HG03520 (cell line): ENCODE measurements at regions not wholly inside any gene's neighbourhood (a gene's known extent, or its start where the extent isn't known, plus 50 kb on each side); places are given as distances from the start of the nearest gene placed in this dataset.

Source experiments
- ATAC-seq: cut with Tn5 transposase; IDR thresholded peaks from one replicate; pipeline ENCODE4 v1.9.1; 2021; ENCODE audit warnings: mild to moderate bottlenecking, moderate library complexity; ENCODE audit not compliant: unreplicated experiment

DNA sequence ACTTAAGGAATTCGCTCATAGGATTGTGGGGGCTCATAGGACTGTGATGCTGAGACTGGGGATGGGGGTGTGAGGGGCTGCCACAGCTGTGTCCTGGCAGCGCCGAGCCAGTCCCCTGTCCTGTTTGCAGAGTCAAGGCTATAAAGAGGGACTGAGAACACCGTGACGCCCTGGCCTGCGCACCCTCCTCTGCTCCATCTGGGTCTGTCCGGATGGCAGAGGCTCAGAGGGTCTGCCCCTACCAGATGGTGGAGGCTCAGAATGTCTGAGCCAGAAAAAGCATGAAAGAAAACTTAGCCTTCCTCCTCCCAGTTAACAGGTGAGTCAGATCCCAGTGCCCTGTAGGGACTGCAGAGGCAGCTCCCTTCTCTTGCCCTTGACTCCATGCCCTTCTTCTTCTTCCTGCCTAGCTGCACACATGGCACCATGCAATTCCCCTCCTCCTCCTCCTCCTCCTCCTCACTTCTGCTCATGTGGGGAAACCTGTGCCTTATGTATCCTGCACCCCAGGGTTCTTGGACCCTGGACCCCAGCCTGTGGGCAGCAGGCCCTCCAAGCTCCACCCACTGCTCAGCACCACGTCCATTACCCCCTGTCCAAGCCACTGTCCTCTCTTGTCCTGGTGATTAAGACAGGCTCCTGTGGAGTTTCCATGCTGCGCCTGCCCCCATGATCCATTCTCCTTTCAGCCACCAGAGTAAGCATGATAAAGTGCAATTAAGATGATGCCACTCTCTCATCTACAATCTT lies 410.0 kb upstream of the SULF2 start:
- ATAC-seq, result no peak

DNA sequence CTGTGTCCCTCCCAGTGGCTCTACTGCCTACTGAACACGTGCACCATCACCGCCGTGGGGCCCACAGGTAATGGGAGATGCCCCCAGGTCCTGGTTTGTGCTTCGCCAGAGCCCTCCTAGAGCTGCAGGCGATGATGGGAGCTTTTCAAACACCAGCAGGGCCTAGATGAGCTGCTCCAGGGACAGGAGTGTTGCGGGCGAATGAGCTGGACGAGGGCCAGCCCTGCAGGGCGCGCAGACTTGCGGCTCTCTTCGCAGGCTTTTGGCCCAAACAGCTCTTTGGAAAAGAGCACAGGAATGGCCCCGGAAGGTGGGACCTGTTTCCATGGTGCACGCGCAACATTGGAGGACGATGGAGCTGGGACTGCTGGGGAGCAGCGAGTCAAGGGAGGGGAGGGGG lies 409.3 kb upstream of the SULF2 start:
- no peak for ATAC-seq

DNA sequence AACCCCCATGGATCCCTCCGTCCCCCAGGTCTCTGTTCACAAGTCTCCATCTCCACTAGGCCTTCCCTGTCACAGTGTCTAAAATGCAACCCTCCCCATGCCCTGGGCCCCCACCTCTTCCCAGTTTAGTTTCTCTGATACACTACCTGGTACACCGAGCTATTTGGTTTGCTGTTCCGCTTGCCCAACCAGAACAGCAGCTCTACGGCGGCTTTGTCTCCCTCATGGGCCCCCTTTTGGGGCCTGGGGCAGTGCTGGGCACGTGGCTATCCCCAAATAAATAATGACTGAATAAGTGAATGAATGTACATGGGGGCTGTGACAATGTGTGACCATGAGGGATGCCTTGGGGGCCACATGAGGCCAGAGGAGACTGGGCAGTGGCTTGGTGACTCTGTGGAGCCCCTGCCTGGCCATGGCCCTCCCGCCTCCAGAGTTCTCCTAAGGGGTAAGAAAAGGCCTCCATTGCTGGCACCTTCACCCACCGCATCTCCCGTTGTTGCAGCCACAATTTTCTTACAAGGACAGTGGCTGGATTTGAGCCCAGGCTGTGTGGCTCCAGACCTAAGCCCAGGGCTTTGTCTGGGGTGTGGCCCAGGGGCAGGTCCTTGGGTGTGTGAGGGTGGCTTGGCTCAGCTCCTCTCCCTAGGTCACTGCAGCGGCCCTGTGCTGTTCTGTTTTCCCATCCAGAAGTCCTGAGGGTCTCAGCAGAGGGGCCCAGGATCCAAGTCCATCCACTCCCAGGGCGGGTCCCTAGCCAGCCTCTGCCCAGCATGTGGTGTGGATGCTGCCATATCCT lies 408.5 kb upstream of the SULF2 start:
- ATAC-seq, result no peak

DNA sequence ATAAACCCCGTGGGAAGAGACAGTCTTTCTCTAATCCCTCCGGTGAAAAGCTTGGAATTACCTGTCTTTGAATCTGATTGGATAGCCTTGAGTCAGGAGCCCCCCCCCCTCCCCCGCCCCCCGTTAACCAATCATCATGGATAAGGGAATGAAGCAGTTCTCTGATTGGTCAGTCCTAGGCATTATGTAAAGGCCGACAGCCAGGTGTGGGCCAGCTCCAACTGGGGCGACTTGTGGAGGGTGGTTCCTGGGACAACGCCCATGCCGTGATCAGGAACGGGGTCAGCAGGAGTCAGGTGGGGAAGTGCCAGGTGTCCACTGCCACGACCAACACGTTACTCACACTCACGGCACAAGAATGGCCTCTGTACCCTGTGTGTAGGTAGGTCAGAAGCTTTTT lies 406.8 kb upstream of the SULF2 start:
- no peak for ATAC-seq

DNA sequence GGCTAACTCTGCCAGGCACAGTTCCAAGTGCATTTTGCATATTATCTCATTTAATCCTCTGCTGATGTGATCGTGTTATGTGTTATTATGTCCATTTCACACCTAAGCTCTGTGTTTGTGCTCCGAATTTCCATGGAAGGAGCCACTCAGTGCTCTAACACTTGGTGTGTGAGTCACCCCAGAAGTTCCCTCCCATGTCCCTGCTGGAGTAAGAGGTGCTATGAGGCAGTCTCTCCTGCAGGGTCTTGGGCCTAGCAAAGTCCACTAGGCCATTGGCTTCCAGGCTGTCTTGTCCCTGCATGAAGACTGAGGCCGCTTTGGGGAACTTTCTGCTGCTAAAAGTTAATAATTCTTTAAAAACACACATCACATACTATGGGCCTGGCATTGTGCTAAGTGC lies 405.9 kb upstream of the SULF2 start:
- no peak for ATAC-seq

DNA sequence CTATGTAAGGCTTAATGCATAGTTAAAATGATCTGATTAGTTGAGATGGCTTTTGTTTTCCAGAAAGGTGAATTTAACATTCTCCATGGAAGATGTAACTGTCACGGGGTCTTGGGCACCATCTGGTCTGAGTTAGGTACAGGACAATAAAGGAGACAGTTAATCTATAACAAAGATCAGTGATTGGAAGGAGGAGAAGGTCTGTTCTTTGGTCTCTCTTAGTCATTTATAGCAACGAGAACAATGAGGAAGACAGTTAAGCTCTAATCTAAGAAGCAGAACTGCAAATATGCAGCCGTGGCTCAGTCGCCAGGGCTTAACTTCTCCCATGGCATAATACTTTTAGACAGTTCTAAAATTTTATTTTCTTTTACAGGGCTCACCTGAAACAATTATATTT lies 405.5 kb upstream of the SULF2 start:
- ATAC-seq, result no peak

DNA sequence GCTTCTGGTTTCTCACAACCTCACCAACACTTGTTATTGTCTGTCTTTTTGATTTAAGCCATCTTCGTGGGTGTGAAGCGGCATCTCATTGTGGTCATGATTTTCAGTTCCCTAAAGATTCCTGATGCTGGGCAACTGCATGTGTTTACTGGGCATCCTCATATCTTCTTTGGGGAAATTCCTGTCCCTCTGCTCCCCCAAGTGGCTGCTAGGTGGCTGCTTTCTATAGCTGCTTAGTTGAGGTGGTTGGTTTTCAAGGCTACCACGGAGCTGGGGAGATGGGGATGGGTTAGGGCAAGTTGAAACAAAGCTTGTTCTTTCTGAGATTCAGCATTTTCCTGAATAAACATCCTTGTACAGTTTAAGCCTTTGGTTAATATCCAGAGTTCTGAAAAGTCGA lies 403.9 kb upstream of the SULF2 start:
- ATAC-seq, result no peak

DNA sequence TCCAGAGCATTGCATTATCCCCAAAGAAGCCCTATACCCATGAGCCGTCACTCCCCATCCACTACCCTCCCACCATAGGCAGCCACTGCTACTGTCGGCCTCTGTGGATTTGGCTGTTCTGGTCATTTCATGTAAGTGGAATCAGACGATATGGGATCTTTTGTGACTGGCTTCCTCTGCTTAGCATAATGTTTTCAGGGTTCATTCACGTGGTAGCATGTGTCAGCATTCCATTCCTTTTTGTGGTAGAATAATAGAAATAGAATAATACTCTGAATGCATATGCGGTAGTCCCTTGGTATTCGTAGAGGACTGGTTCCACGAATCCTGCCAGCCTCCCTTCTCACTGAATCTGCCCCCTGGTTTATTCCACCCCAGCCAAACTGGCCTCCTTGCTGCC lies 402.6 kb upstream of the SULF2 start:
- ATAC-seq, result no peak

DNA sequence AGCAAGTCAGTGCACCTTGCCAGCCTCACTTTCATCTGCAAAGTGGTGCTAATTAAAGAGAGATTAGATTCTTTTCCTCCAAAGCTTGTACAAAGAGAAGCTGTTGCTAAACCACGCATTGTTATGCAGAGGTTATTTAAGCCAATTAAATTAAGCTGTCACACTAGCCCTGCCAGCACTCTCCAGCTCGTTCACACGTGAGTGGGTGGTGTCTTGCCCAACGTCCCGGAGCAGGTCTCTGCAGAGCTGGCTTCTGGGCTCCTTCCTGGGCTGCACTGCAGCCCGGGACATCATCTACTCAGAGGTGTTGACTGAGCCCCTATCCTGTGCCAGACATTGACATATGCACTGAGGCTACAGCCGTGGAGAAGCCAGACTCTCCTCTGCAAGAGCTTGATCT lies 401.6 kb upstream of the SULF2 start:
- ATAC-seq, result no peak

DNA sequence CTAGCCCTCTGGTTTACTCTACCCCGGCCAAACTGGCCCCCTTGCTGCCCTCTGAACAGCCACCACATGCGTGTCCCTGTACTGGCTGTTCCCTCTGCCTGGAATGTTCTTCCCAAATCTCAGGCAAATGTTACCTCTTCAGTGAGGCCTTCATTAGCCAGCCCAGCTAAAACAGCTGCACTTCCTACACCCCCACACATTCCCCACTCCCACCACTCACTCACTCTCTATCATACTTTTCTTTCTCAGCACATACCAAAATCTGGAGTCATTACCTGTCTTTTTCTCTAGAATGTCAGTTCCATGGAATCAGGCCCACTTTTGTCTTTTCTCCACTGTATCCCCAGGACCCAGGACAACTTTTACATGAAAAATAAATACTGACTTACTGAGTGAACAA lies 401.2 kb upstream of the SULF2 start:
- no peak for ATAC-seq

DNA sequence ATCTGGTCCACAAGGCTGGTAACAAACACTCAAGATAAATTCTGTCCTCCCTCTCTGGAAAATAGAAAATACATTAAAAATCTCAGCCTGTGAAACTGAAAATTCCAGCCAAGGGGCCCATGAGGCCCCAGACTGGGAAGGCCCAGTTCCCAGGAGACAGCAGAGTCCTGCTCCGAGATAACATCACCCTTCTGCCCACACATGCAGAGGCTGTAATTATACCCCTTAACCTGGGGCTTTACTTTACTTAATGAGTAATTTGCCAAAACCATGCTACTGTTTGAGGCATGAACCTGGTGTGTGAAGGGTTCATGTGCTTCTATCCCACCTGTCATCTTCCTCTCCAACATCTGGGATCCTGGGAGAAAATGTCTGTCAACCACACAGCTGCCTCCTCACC lies 398.9 kb upstream of the SULF2 start:
- no peak for ATAC-seq

DNA sequence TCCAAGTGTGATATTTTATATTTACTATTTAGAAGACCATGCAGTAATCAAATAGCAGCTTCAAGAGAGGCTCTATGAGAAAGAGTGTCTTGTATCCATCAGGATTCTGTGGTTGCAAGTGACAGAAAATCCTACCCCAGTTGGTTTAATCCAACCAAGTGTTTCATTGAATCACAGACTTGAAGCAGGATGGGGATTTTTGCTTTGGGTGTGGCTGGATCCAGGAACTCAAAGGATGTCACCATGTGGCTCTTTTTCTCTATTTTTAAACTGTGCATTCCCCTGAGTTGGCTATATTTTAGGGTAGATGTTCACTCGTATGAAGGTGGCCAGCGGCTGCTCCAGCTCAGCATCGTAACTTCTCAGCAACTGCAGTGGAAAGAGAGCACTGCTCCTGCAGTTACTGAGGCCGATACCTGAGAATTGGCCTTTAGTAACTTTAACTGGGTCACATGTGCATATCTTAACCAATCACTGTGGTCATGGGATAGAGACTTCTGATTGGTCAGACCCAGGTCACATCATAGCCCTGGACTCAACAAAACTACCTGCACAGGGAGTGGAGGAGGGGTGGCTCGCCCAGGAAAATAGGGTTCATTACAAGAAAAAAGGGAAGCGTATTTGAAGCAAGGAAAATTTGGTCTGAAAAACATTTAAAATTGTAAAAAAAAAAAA lies 396.1 kb upstream of the SULF2 start:
- ATAC-seq, result no peak

DNA sequence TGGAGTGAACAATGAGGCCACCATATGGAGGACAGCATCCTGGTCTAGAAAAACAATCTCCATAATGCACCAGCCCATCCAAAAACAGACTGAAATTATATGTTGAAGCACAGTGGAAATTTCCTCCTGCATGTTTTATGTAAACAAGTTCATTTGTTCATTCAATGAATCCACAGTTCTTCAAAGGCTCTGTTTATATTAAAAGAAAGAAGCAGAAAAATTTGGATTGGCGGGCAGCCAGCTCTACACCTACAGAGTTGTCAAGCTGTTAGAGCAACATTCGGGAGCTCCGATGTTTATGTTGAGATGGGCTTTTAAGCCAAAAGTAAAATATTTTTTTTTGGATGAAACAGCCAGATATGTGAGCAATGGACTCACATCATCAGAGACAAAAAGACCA lies 395.3 kb upstream of the SULF2 start:
- ATAC-seq, result no peak

DNA sequence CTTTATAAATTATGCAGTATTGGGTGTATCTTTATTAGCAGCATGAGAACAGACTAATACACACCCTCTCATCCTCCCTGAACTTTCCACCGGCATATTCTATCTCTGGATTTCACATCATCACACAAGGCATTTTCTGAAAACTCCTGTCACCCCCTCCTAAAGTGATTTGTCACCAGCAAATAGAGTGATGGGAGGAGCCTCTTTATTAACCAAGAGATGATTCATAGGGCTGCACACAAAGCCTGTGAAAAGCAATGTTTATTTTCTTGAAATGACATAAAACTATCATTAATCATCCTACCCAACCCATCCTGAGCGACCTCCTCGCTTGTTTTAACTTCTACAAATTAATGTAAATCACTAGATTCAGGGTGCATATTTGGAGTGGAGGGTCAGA lies 394.7 kb upstream of the SULF2 start:
- ATAC-seq, result no peak

DNA sequence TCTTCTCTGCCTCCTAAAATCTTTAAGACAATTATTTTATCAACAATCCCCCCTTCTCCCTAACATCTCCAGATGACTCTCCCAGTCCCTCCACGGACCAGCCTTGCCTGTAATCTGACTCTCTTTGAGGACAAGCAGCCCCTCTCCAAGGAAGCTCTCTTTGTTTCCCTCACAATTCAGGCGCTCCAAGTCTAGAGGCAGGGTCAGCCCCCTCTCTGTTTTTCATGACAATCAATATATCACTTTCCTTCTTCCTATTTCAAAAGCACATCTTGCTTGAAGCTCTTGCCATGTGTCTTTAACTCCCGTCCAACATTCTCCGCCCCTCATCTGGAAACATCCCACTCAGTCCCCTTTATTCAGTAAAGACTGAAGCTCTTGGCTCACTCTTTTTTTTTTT lies 393.4 kb upstream of the SULF2 start:
- ATAC-seq, result no peak

DNA sequence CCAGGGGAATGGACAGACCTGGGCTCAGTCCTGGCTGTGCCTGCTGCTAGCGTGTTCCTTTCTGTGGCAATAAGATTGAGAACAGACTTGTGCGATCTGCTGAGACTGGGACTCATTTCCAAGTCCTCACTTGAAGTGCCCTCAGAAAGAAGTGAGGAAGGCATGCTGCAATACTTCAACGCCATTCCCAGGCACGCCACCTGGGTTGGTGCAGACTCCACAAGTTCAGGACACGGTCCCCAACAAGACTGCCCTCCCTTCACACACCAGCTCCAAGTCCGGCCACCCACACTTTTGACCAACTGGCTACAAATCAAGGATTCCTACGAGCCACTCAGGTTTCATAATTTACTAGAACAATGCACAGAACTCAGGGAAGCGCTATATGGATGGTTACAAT lies 391.8 kb upstream of the SULF2 start:
- no peak for ATAC-seq

DNA sequence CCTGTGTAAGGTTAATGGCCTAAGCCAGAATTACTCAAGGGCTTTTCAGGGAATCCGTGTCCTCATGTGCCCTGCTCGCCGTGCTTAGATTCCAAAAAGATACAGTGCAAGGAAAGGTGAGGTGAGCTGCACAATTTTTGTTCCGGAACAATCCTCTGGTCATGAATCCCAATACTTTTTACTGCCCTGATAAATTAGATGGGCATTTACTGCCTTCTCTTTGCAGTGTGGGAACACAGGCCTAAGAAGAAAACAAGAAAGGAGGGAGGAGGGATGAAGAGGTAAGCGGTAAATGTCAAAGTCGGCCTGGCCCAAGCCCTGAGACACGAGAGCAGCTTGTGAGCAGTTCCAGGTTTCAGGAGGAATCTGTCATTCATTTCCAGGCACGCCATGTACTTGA lies 390.9 kb upstream of the SULF2 start:
- no peak for ATAC-seq

DNA sequence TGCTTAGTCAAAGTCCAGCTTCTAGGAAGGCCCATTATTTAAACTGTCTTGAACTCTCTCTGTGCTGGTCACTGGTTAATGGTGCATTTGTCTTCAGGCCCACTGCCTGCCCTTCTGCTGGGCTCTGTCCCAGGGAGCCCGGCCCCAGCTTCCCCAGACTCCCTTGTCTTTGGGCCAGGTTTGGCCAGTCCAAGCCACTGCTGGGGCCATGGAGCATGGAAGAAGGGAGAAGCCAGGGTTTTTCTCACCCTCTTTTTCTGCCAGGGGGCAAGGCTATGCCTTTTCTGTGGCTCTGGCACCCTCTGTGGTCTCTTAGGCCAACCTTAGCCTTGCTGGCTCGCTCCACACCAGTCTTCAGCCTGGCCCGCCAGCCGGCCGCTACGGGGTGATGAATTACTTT lies 390.0 kb upstream of the SULF2 start:
- ATAC-seq, result no peak

DNA sequence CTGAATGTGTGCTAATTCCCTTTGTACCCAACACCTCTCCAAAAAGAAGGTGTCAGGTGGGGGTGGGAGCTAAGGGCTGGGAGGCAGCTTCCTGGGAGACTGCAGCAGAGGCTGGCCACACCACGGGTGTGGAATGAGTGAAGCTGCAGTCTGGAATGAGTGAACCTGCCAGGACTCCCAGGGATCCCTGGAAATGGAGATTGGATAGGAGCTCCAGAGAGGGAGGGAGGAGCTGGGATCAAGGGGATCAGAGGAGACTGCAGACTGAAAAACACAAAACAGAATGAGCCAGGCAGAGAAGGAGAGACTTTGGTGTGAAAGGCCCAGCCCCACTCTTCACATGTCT lies 387.0 kb upstream of the SULF2 start:
- no peak for ATAC-seq

DNA sequence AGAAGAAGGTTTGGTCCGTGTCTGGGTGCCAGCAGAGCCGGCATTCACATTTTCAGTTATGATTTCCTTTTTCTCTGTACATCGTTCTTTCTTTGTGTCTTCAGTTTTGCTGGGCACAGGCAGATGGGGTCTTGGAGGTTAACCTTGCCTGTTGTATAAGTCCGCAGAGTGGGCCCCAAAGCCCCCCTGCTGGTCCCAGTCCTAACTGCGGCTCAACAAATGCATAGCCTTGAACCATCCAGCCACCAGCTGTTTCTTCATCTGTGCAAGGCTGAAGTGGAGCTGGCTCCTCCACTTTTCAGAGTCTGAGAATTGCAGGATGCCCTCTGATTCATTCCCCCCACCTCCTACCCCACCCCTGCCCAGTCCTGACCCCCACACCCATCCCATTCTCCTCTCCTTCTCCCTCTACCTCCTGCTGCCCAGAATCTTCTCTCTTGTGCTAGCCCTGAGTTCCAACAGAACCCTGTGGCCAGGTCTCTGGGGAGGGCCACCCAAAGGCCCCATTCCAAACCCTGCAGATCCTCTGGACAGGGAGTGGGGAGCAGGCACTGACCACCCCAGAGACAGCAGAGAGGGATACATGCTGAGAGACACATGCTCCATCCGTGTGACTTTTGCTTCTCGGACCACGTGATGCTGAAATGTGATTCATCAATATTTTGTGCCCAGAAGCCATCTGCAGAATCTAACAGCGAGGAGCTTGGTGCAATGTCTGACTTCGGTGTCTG lies 386.5 kb upstream of the SULF2 start:
- ATAC-seq, result no peak

DNA sequence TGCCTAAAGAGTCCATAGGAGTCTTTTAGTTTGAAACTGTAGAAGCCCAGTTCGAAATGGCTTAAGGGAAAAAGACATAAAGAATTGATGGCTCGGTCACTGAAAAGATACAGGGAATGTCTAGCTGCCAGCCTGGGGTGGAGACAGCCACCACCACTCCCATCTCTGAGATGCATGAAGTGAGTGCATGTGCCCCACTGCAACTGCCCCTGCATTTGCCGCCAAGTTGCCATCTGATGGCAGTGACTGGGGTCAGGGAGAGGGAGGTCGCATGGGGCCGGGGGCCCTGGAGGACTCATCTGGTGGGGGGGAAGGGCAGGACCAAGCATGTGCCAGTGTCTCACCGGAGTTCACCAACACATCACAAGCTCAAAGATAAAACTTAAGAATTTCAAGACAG lies 385.8 kb upstream of the SULF2 start:
- no peak for ATAC-seq

DNA sequence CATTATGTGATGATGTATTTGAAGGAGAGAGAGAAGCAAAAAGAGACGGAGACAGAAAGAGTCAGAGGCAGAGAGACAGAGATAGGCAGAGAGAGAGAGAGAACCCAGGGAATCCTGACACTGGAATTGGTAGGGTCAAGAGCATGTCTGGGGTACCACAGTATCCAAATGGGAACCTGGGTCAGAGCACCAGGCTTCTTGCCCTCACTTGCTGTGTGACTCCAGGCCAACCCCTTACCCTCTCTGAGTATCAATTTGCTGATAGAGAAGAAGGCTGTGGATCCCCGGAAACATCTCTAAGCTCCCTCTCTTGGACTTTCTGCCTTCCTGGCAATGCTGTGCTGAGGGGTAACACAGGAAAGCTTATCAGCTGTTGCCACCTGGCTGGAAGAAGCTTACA lies 385.3 kb upstream of the SULF2 start:
- ATAC-seq, result no peak
